HCT116 (cell line): ENCODE measurements at regions not wholly inside any gene's neighbourhood (a gene's known extent, or its start where the extent isn't known, plus 50 kb on each side); places are given as distances from the start of the nearest gene placed in this dataset.

Source experiments
- ATF3 ChIP-seq: IDR thresholded peaks from 2 replicates; pipeline ENCODE4 v1.6.1; 2012
- CEBPB ChIP-seq: IDR thresholded peaks from 2 replicates; pipeline ENCODE4 v1.6.1; 2012; ENCODE audit warnings: low read depth
- CTCF ChIP-seq, 3 experiments: fragments of 200-600 bp in 1 of 3; sonication (generic) in 1 of 3; IDR thresholded peaks in 2 of 3; conservative IDR thresholded peaks in 1 of 3; 2 replicates each; pipeline ENCODE4 v1.5.1; 2012 to 2017; ENCODE audit warnings: low read depth in 2 of 3, low read length in 2 of 3, antibody characterized with exemption in 1 of 3, borderline replicate concordance in 1 of 3, control low read depth in 1 of 3, mild to moderate bottlenecking in 1 of 3, mixed read lengths in 1 of 3, mixed run types in 1 of 3, moderate library complexity in 1 of 3; ENCODE audit not compliant: insufficient read depth in 1 of 3
- ELF1 ChIP-seq: IDR thresholded peaks from 2 replicates; pipeline ENCODE4 v1.6.1; 2012; ENCODE audit warnings: low read depth, borderline replicate concordance
- EZH2 ChIP-seq: fragments of 200-600 bp; sonication (generic); IDR thresholded peaks from 2 replicates; pipeline ENCODE4 v1.6.1; 2017; ENCODE audit warnings: antibody characterized with exemption, mixed run types
- EZH2phosphoT487 ChIP-seq: fragments of 200-600 bp; IDR thresholded peaks from 2 replicates; pipeline ENCODE4 v1.6.1; 2018; ENCODE audit warnings: antibody characterized with exemption, borderline replicate concordance
- JUND ChIP-seq: IDR thresholded peaks from 2 replicates; pipeline ENCODE4 v1.6.1; 2012
- MAX ChIP-seq: IDR thresholded peaks from 2 replicates; pipeline ENCODE4 v1.6.1; 2012
- POLR2A ChIP-seq: IDR thresholded peaks from 2 replicates; pipeline ENCODE4 v1.7.0; 2011; ENCODE audit warnings: borderline replicate concordance; ENCODE audit not compliant: insufficient read depth, insufficient read length; ENCODE audit errors: extremely low read depth
- RAD21 ChIP-seq: IDR thresholded peaks from 2 replicates; pipeline ENCODE4 v1.6.1; 2012; ENCODE audit warnings: low read depth, mild to moderate bottlenecking
- TCF7L2 ChIP-seq: IDR thresholded peaks from 2 replicates; pipeline ENCODE4 v1.7.0; 2011; ENCODE audit warnings: borderline replicate concordance, inconsistent platforms; ENCODE audit not compliant: insufficient read depth, insufficient read length; ENCODE audit errors: extremely low read depth
- YY1 ChIP-seq: IDR thresholded peaks from 2 replicates; pipeline ENCODE4 v1.6.1; 2011; ENCODE audit warnings: low read length, low read depth, moderate library complexity, mild to moderate bottlenecking; ENCODE audit not compliant: insufficient replicate concordance; ENCODE audit errors: extremely low read depth

- no peak for TF ChIP-seq EZH2
- TF ChIP-seq CTCF (IDR thresholded peaks at IDR 0.05 in 2 of 3, conservative IDR thresholded peaks at IDR 0.05 in 1 of 3; ENCODE audit: borderline replicate concordance in 1 of 3, insufficient read depth in 1 of 3, low read depth in 2 of 3, low read length in 2 of 3), result no peak
- no peak for TF ChIP-seq ELF1
- TF ChIP-seq TCF7L2, result no peak
- no peak for TF ChIP-seq RAD21
- no peak for TF ChIP-seq POLR2A
- TF ChIP-seq MAX, result no peak
- TF ChIP-seq YY1, result no peak
- TF ChIP-seq ATF3, result no peak
- no peak for TF ChIP-seq EZH2phosphoT487
- TF ChIP-seq CEBPB, result no peak
- TF ChIP-seq JUND, result no peak
Observed at GRCh38 chr12:11534064-11534463, 115.4 kb upstream of the ETV6 start.
